ENCODE measurements at regions not wholly inside any gene's neighbourhood (a gene's known extent, or its start where the extent isn't known, plus 50 kb on each side); places are given as distances from the start of the nearest gene placed in this dataset.

- TF ChIP-seq HNRNPL (IDR thresholded peaks at IDR 0.05; ENCODE audit: low read depth, low read length) (no peak), DACH1 (IDR thresholded peaks at IDR 0.05; ENCODE audit: partially characterized antibody) (no peak), ZNF551 (CRISPR knock-in tag; IDR thresholded peaks at IDR 0.05) (no peak), HES1 (IDR thresholded peaks at IDR 0.05; ENCODE audit: low read depth) (no peak)
- TF ChIP-seq, protein P1, sequence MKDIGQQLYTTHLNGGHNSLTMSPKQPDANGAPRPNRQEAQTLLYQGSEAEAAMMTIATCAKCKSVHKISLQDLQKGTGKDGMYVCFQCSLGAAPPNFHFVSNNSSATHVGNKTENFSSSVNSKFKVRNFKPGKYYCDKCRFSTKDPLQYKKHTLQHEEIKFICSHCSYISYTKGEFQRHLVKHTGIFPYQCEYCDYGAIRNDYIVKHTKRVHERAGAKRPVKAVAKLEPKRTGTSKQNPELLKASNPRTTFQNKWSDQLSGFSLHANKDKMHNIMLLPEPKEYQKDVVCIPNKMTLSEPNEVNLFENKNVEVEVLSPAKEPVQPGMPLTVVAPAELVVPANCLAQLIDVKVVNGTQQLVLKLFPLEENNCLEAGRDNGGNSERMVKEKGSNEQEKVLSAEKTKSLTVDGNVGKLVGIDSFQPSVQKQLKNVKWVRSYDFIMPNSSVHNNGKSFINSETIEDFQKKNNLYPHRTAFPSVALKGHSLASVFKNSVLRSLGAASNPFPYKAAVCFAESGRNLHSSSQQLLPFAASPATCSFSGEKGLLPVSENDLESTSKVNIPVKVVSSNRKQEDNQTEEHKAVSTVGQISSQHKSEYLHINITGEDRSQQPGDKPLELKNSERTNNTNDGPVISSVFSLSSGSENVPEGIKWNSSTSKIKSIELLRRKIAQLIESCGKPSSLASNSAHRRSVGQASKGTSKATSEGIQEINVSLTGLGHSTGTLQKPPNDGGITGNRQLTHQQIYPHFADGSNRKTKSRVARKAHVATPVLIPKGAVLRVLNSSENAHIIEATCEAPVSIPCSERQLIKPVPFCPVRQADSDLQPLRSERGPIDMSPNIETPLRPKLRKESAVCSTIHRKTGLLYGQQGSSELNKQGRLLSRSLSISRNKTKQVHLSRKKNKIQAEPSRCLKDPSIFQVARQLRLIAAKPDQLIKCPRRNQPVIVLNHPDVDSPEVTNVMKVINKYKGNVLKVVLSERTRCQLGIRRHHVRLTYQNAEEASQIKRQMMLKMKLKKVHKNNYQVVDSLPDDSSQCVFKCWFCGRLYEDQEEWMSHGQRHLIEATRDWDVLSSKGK (CRISPR knock-in tag; IDR thresholded peaks at IDR 0.05): no peak
These were observed 389.3 kb downstream of the OMA1 start (continued) for GRCh38 chr1:58157256-58157655.

- no TSS peak for BruUV-seq (replicated peaks)
- ChIA-PET CTCF (ENCODE audit: low intra/inter-chr PET ratio) (no interaction called here), POLR2A (no interaction called here)
- Histone ChIP-seq H3K27me3 (ENCODE audit: control insufficient read depth in 2 of 2, insufficient read depth in 2 of 2, low read length in 2 of 2) (no peaks in the 10 kb centered on the region), H3K4me2 (ENCODE audit: insufficient read depth, low read length) (no peak overlapping the region), H3K9me1 (ENCODE audit: control insufficient read depth, insufficient read depth, low read length) (no peaks in the 10 kb centered on the region), H3K27ac (ENCODE audit: extremely low read depth, low read depth, low read length) (no peak overlapping the region), H3K9me3 (replicated peaks; ENCODE audit: control insufficient read depth, insufficient read depth, low read depth, low read length) (no peaks in the 10 kb centered on the region), H3K36me3 (ENCODE audit: control insufficient read depth, insufficient read depth, low read length) (no peaks in the 10 kb centered on the region), H3K9ac (ENCODE audit: insufficient read depth in 1 of 2, low read depth in 2 of 2, low read length in 2 of 2) (no peak overlapping the region), H3K79me2 (ENCODE audit: control insufficient read depth, insufficient read depth, low read length) (no peaks in the 10 kb centered on the region), H3K4me1 (replicated peaks in 1 of 2; ENCODE audit: control insufficient read depth in 2 of 2, insufficient read depth in 2 of 2, low read length in 2 of 2) (no peaks in the 10 kb centered on the region), H3K4me3 (no peak overlapping the region), H4K20me1 (replicated peaks; ENCODE audit: control insufficient read depth, insufficient read depth, low read length) (no peaks in the 10 kb centered on the region), H2AFZ (ENCODE audit: low read depth, low read length) (no peak overlapping the region)
- DNase-seq (ENCODE audit: extremely low read depth in 1 of 4, low spot score in 3 of 4) (no peak), ATAC-seq (no peak), FAIRE-seq (no peak)
- in situ Hi-C loops (cut with MboI) (no loop called here), intact Hi-C loops (cut with micrococcal nuclease) (loop anchor here (5.0 kb wide), 1 partner anchor 390 kb away; the partner anchor contains the start of gene OMA1)
- 0% methylated on average over 3 of the region's 3 CpGs for WGBS (ENCODE audit: insufficient coverage, low coverage, missing lambda C conversion rate)
- no peak for TF ChIP-seq ZNF24 (IDR thresholded peaks at IDR 0.05)
- no peak for TF ChIP-seq HMG20B (CRISPR knock-in tag; IDR thresholded peaks at IDR 0.05)
- TF ChIP-seq CBX8 (IDR thresholded peaks at IDR 0.05; ENCODE audit: borderline replicate concordance, extremely low read depth, low read depth, low read length, poor library complexity, severe bottlenecking): no peak
- TF ChIP-seq, protein P2, sequence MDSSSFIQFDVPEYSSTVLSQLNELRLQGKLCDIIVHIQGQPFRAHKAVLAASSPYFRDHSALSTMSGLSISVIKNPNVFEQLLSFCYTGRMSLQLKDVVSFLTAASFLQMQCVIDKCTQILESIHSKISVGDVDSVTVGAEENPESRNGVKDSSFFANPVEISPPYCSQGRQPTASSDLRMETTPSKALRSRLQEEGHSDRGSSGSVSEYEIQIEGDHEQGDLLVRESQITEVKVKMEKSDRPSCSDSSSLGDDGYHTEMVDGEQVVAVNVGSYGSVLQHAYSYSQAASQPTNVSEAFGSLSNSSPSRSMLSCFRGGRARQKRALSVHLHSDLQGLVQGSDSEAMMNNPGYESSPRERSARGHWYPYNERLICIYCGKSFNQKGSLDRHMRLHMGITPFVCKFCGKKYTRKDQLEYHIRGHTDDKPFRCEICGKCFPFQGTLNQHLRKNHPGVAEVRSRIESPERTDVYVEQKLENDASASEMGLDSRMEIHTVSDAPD (CRISPR knock-in tag; IDR thresholded peaks at IDR 0.05): no peak
- no peak for TF ChIP-seq EP400 (IDR thresholded peaks at IDR 0.05)
- TF ChIP-seq ZNF408 (CRISPR knock-in tag; IDR thresholded peaks at IDR 0.05; ENCODE audit: low read depth): no peak
- no peak for TF ChIP-seq EGR1 (conservative IDR thresholded peaks at IDR 0.05)
- TF ChIP-seq, protein P3, sequence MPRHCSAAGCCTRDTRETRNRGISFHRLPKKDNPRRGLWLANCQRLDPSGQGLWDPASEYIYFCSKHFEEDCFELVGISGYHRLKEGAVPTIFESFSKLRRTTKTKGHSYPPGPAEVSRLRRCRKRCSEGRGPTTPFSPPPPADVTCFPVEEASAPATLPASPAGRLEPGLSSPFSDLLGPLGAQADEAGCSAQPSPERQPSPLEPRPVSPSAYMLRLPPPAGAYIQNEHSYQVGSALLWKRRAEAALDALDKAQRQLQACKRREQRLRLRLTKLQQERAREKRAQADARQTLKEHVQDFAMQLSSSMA (CRISPR knock-in tag; IDR thresholded peaks at IDR 0.05): no peak
- TF ChIP-seq PHF8 (IDR thresholded peaks at IDR 0.05; ENCODE audit: borderline replicate concordance, low read length): no peak
- no peak for TF ChIP-seq HDAC6 (IDR thresholded peaks at IDR 0.05; ENCODE audit: low read depth, low read length)
- TF ChIP-seq PCBP2 (IDR thresholded peaks at IDR 0.05; ENCODE audit: low read depth, low read length, poor library complexity, severe bottlenecking): no peak
- no peak for TF ChIP-seq SMAD4 (CRISPR knock-in tag; conservative IDR thresholded peaks at IDR 0.05)
These were observed 389.7 kb downstream of the OMA1 start for GRCh38 chr1:58156831-58157230.

Measured in K562 (cell line).